Motor neuron (in vitro differentiated cells): ENCODE measurements at regions not wholly inside any gene's neighbourhood (a gene's known extent, or its start where the extent isn't known, plus 50 kb on each side); places are given as distances from the start of the nearest gene placed in this dataset.
"Not testable (repeated sequence)": the region's sequence is repeated elsewhere in the genome, so short reads cannot be mapped to it uniquely, and the experiment has no call there.

ENCODE experiments used
- ATAC-seq, 8 experiments: fragments of 200-7000 bp; cut with Tn5 transposase; replicated peaks in 6 of 8; 2 replicates each; pipeline ENCODE4 v1.8.0; 2021; ENCODE audit warnings: mild to moderate bottlenecking in 8 of 8, moderate library complexity in 8 of 8
- H3K27ac ChIP-seq, 2 donors: fragments of 250-450 bp; sonication (Bioruptor Pico); 2 replicates each; pipeline ENCODE4 v1.9.0; 2021; ENCODE audit warnings: antibody characterized with exemption in 2 of 2, mild to moderate bottlenecking in 2 of 2, moderate library complexity in 1 of 2
- H3K4me1 ChIP-seq, 2 donors: fragments of 250-450 bp; sonication (Bioruptor Pico); replicated peaks in 1 of 2; 2 replicates each; pipeline ENCODE4 v1.6.1; 2021; ENCODE audit warnings: antibody characterized with exemption in 2 of 2, mild to moderate bottlenecking in 2 of 2, moderate library complexity in 1 of 2
- H3K4me3 ChIP-seq, 5 donors: fragments of 250-450 bp; sonication (Bioruptor Pico); 2 replicates each; pipeline ENCODE4 v1.9.0; 2021; ENCODE audit warnings: antibody characterized with exemption in 5 of 5, mild to moderate bottlenecking in 5 of 5, moderate library complexity in 4 of 5
- WGBS, 10 experiments: fragments of 450-650 bp; shearing (Covaris generic); methylation state at CpG; one replicate each; pipeline ENCODE4 v1.0.0; 2022; 5-methylcytosine and 5-hydroxymethylcytosine counted together
- in situ Hi-C, 9 experiments: fragments of 400-800 bp; cut with MboI; loops; one replicate each; pipeline ENCODE4 v1.15.0; 2021; ENCODE audit warnings: low sequenced_read_pairs in 9 of 9, low pct_unique_long_range_greater_than_20kb in 2 of 9; ENCODE audit not compliant: unreplicated experiment in 9 of 9

DNA sequence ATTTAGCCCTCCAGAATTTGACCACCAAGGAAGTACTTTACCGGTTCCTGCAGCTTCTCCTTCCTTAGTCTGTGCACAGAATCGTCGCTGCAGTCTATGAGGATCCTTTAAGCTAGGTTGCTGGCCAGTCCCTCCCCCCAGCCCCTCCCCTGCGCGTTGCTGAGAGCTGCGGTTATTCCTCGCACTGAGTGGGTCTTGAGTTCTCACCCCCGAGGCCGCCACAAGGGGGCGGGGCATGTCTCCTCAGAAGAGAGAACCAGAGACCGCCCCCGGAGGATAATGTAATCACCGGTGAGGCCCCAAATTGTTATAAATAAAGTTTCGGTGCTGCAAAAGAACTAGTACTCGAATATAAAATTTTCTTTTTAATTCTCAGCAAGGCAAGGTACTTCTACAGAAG is 1184.9 kb upstream of the CDH2 start:
- no peaks in the 10 kb centered on the region for H3K4me1 ChIP-seq
- H3K4me3 ChIP-seq, result no peak overlapping the region
- WGBS, 10 experiments, result 90 to 100% (median 100%) methylated on average over 1 to 4 of the region's 15 CpGs; no CpG with 5 or more reads in 5 of the 10 experiments
- in situ Hi-C loops, result no loop called here
- H3K27ac ChIP-seq, result no peak overlapping the region
- ATAC-seq, result no peak

DNA sequence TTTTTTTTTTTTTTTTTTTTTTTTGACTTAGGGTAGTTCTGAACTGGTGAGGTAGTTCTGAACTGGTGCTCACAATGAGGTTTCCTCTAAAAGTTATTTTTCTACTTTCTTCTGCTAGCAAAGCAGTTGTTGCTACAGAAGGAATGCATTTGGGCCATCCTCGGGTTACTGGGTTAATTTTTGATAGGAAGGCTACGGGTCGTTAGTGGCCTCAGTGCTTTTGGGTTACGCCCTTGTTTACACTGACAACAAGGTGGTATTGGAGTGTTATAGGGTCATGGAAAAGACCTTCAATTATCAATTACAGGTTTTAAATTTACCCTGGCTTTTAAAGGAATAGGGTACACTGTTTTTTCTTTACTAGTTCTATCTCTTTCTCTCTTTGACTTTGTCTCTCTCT is 1183.7 kb upstream of the CDH2 start:
- H3K4me3 ChIP-seq, ATAC-seq, in situ Hi-C loops, H3K27ac ChIP-seq, H3K4me1 ChIP-seq: not testable (repeated sequence)
- 71 to 94% (median 75%) methylated on average over 2 to 4 of the region's 4 CpGs; no CpG with 5 or more reads in 4 of the 10 experiments for WGBS, 10 experiments

DNA sequence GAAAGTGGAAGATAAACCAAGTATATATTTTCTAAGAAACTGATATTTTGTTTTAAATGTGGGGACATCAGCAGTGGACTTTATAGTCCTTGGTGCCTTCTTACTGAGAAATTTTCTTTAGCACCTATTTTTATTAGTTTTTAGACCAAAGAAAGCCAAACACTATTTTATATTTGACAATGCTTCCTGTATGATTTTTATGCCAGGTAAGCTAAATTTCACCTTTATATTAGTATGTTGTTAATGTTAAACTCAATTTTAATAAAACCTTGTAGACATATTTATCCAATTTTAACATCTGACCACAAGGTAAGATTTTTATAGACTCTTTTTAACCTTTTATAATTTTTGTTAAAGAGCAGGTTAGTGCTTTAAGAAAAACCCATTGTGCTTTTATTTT is 1182.3 kb upstream of the CDH2 start:
- in situ Hi-C loops, ATAC-seq, H3K4me1 ChIP-seq, H3K27ac ChIP-seq, H3K4me3 ChIP-seq: not testable (repeated sequence)

DNA sequence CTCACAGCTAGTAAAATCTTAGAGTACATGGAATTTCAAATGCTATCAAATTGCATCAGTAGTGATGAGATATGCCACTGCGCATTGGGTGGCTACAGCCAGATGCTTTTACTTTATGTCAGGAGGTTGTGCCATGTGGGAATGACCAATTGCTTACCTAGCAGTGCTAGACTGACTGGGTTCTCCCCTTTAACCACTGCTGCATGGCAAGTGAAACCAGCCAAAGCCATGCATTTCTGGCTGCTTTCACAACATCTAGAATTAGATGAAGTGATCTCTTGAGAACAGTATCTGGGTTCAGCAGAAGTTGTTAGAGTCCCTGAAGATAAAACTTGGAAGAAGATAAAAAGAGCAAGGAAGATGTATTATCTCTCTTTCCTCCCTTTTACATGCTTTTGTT is 1174.2 kb upstream of the CDH2 start:
- H3K4me1 ChIP-seq, result no peaks in the 10 kb centered on the region
- 80 to 100% (median 100%) methylated on average over 1 of the region's 1 CpG; no CpG with 5 or more reads in 3 of the 10 experiments for whole genome bisulfite sequencing, 10 experiments
- no peak overlapping the region for H3K4me3 ChIP-seq
- no peak overlapping the region for H3K27ac ChIP-seq
- in situ Hi-C loops, result no loop called here
- ATAC-seq, result no peak

DNA sequence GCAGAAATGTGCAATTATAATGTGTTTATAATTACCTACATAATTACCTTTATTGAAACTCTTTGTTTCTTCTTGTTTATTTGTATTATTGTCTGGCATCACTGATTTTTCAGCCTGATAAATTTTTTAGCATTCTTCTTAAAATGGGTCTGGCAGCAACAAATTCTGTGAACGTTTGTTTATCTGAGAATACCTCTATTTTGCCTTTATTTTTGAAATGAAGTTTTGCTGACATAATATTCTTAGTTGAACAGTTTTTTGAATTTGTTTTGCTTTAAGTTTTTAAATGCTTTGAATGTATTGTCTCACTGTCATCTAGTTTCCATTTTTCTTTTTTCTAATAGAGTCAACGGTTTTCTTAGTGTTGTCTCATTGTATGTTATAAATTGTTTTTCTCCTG is 1152.0 kb upstream of the CDH2 start:
- no peak overlapping the region for H3K4me3 ChIP-seq
- H3K27ac ChIP-seq, result no peak overlapping the region
- WGBS, 10 experiments, result 4 to 100% (median 83%) methylated on average over 2 of the region's 2 CpGs
- no peak for ATAC-seq
- H3K4me1 ChIP-seq, result peaks cover 11% of the 10 kb centered on the region in 2 donors
- in situ Hi-C loops, result no loop called here

DNA sequence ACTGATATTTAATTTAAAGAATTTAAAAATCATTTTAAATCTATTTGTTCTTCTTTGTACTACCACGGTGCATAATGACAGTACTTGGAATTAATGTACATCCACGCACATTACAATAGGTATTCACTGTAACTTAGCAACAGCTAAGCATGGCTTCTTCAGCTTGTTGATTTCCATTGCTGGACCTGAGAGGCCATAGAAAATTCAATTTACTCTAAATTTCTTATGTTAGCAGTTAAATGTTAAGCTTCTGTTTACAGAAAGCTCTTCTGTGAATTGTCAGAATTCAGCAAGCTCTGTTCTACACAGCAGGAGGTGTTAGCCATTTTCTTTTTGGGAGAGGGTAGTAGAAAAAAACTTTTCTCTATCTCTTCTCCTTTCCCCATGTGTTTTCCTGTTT is 1149.3 kb upstream of the CDH2 start:
- in situ Hi-C loops, result no loop called here
- no peak overlapping the region for H3K27ac ChIP-seq
- peak in 5 of 8 experiments; percentile 59 to 97 (median 60) for ATAC-seq
- no peak overlapping the region for H3K4me3 ChIP-seq
- H3K4me1 ChIP-seq, result peaks cover 11% of the 10 kb centered on the region in 2 donors
- 0 to 92% (median 17%) methylated on average over 1 to 2 of the region's 2 CpGs for WGBS, 10 experiments

DNA sequence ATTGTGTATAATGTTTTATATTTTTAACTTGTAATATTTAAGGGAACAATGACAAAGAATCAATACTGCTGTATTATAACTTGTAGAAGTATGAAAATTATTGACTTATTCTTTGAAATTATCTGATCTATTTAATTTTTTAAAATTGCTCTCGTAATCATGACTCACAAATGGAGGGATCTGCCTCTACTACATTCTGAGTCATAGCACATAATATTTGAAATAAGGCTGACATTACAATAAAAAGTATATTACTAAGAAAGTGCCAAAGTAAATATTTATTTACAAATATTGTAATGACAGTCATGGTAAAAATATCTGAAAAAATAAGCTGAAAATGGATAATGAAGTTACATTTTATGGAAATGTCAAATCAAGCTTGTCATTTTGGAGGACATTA is 1144.6 kb upstream of the CDH2 start:
- H3K4me1 ChIP-seq, result peaks cover 8 to 9% of the 10 kb centered on the region in 2 donors
- no peak overlapping the region for H3K27ac ChIP-seq
- H3K4me3 ChIP-seq, result no peak overlapping the region
- no peak for ATAC-seq
- WGBS, 10 experiments, result 33 to 100% (median 88%) methylated on average over 1 of the region's 1 CpG
- in situ Hi-C loops, result no loop called here

- 63 to 100% (median 88%) methylated on average over 1 of the region's 1 CpG; no CpG with 5 or more reads in 3 of the 10 experiments for WGBS, 10 experiments
- no peak for ATAC-seq
- Histone ChIP-seq H3K4me3 (no peak overlapping the region), H3K4me1 (no peaks in the 10 kb centered on the region), H3K27ac (no peak overlapping the region)
- in situ Hi-C loops, result no loop called here
Measured at GRCh38 chr18:29313312-29313711, 1136.4 kb upstream of the CDH2 start.

DNA sequence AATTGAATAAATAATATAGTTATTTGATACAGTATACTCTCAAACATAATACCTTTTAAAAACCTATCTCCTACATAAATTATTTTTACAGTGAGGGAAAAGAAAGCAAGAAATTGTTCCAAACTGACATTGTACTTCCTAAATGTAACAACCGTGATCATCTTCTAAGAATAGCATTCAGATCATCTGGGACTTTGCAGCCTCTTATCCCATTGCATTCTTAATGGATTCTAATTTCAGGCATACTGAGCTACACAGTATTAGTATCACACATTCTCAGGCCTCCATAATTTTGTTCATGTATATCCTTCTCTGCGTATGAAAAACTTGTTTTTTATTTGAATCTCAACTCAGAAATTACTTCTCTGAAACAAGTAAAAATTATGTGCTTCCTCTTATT is 1134.7 kb upstream of the CDH2 start:
- Histone ChIP-seq H3K27ac (no peak overlapping the region), H3K4me3 (no peak overlapping the region), H3K4me1 (no peaks in the 10 kb centered on the region)
- WGBS, 10 experiments, result 59 to 100% (median 94%) methylated on average over 2 of the region's 2 CpGs; no CpG with 5 or more reads in 1 of the 10 experiments
- in situ Hi-C loops, result no loop called here
- no peak for ATAC-seq

DNA sequence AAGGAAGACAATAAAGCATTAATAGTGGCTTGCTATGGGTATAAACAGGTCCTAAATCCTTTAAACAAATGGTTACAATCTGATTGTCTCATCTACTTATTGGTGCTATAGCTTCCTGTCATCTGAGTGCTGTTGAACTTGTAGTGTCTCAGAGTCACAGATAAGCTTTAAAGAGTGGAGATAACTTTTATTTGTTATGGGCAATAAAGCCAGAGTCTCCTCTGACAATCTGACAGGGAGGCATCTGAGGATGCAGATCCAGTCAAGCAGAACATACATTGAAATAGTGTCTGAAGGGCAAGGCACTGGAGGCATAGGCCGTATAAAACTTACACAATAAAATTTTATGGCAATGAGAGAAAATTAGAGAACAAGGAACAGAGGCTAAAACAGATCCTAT is 1132.4 kb upstream of the CDH2 start:
- H3K4me3 ChIP-seq, result no peak overlapping the region
- ATAC-seq, result peak in 1 of 8 experiments; percentile 38
- 20 to 86% (median 50%) methylated on average over 1 of the region's 1 CpG; no CpG with 5 or more reads in 3 of the 10 experiments for WGBS, 10 experiments
- in situ Hi-C loops, result no loop called here
- H3K4me1 ChIP-seq, result no peaks in the 10 kb centered on the region
- H3K27ac ChIP-seq, result no peak overlapping the region

- 0 to 71% (median 28%) methylated on average over 1 of the region's 1 CpG; no CpG with 5 or more reads in 6 of the 10 experiments for WGBS, 10 experiments
- in situ Hi-C loops, result no loop called here
- Histone ChIP-seq H3K4me1 (no peaks in the 10 kb centered on the region), H3K27ac (no peak overlapping the region), H3K4me3 (no peak overlapping the region)
- ATAC-seq, result peak in 3 of 8 experiments; percentile 48 to 74 (median 62)
Measured at GRCh38 chr18:29307982-29308381, 1131.1 kb upstream of the CDH2 start.

- in situ Hi-C loops, result no loop called here
Measured at GRCh38 chr18:29307231-29307630, 1130.3 kb upstream of the CDH2 start.

GRCh38 chr18:29305516-29305915 is 1128.6 kb upstream of the CDH2 start:
- no peak for ATAC-seq
- WGBS, 10 experiments, result 74 to 100% (median 94%) methylated on average over 1 to 3 of the region's 3 CpGs; no CpG with 5 or more reads in 1 of the 10 experiments
- no peak overlapping the region for H3K27ac ChIP-seq
- no peaks in the 10 kb centered on the region for H3K4me1 ChIP-seq
- H3K4me3 ChIP-seq, result no peak overlapping the region
- in situ Hi-C loops, result no loop called here

More at GRCh38 chr18:29307231-29307630, 1130.3 kb upstream of the CDH2 start:
- Histone ChIP-seq H3K4me1 (no peaks in the 10 kb centered on the region), H3K27ac (no peak overlapping the region), H3K4me3 (no peak overlapping the region)
- WGBS, 10 experiments, result 80 to 100% (median 92%) methylated on average over 1 to 2 of the region's 2 CpGs; no CpG with 5 or more reads in 3 of the 10 experiments
- ATAC-seq, result no peak

DNA sequence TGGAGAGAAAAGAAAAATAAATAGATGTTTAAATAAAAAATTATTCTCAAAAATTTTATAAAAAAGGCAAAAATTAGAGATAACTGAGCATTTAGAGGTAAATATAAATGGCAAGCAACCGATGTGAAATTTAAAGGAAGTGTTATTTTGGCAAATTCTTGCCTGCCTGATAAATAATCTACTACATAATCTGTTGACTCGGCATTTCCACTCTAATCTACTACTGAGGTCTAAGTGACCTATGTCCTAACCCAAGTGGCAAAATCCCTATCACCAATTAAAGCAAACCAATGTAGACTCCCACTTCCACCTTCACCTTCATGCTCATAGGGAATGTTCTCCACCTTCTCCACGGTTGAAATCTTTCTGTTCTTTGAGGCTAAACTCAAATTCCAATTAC is 1124.1 kb upstream of the CDH2 start:
- no peak overlapping the region for H3K4me3 ChIP-seq
- ATAC-seq, result no peak
- 56 to 100% (median 78%) methylated on average over 1 to 3 of the region's 3 CpGs for WGBS, 10 experiments
- H3K4me1 ChIP-seq, result no peaks in the 10 kb centered on the region
- no peak overlapping the region for H3K27ac ChIP-seq
- in situ Hi-C loops, result no loop called here
